ENCODE measurements at regions not wholly inside any gene's neighbourhood (a gene's known extent, or its start where the extent isn't known, plus 50 kb on each side); places are given as distances from the start of the nearest gene placed in this dataset. TPM values are rescaled to one million over a fixed set of nuclear protein-coding genes. Genes with fewer than 3 reads are reported as not detected.
A peak's percentile ranks its signal among the peaks of the same experiment; 100 is the strongest.

GRCh38 chr6:1554476-1555310, 55.0 kb upstream of the FOXC1 start:
- Histone ChIP-seq H3K9me3 (ENCODE audit: control insufficient read depth, low read length) (no peaks in the 10 kb centered on the region), H3K23ac (ENCODE audit: low read length in 2 of 2) (no peak overlapping the region), H3K4me3 (ENCODE audit: insufficient read depth in 1 of 2, low read depth in 1 of 2, low read length in 2 of 2) (peak overlapping the region in 1 of 2 experiments; percentile 92), H3K27me3 (ENCODE audit: control insufficient read depth in 1 of 2, insufficient read depth in 1 of 2, low read length in 2 of 2) (peaks cover 0 to 9% of the 10 kb centered on the region in 2 experiments), H2AK5ac (ENCODE audit: low read length, severe bottlenecking) (no peak overlapping the region), H4K8ac (ENCODE audit: low read length) (no peak overlapping the region), H2AFZ (ENCODE audit: low read depth, low read length) (no peak overlapping the region), H2BK120ac (ENCODE audit: low read depth, low read length) (no peak overlapping the region), H3K4me2 (ENCODE audit: low read length, poor library complexity, severe bottlenecking) (no peak overlapping the region), H4K91ac (ENCODE audit: low read length) (no peak overlapping the region), H3K79me1 (replicated peaks; ENCODE audit: low read length, poor library complexity, severe bottlenecking) (no peaks in the 10 kb centered on the region), H3K4ac (ENCODE audit: low read depth in 1 of 2, low read length in 2 of 2) (no peak overlapping the region), H2BK5ac (ENCODE audit: low read depth, low read length, poor library complexity, severe bottlenecking) (no peak overlapping the region), H3K4me1 (ENCODE audit: control insufficient read depth, insufficient read depth, low read depth, low read length) (no peaks in the 10 kb centered on the region), H3K9ac (ENCODE audit: low read length) (peak overlapping the region; percentile 94), H3K36me3 (ENCODE audit: control insufficient read depth in 1 of 2, insufficient read depth in 2 of 2, low read depth in 1 of 2, low read length in 2 of 2) (no peaks in the 10 kb centered on the region), H3K18ac (ENCODE audit: low read depth in 1 of 2, low read length in 2 of 2) (no peak overlapping the region), H3K14ac (ENCODE audit: low read length in 2 of 2) (no peak overlapping the region), H2BK15ac (ENCODE audit: low read depth, poor library complexity, severe bottlenecking) (no peak overlapping the region), H2BK12ac (ENCODE audit: low read length in 2 of 2) (no peak overlapping the region), H3K27ac (ENCODE audit: low read length, poor library complexity, severe bottlenecking) (no peak overlapping the region)
- WGBS = 87% methylated on average over 46 of the region's 46 CpGs
- DNase-seq = no peak

- no peak overlapping the region for H3K9ac ChIP-seq (ENCODE audit: low read length)
- no peak overlapping the region for H2BK15ac ChIP-seq (ENCODE audit: low read depth, poor library complexity, severe bottlenecking)
- no peak overlapping the region for H2BK120ac ChIP-seq (ENCODE audit: low read depth, low read length)
- no peak for DNase-seq
- no peaks in the 10 kb centered on the region for H3K9me3 ChIP-seq (ENCODE audit: control insufficient read depth, low read length)
- no peaks in the 10 kb centered on the region for H3K36me3 ChIP-seq (ENCODE audit: control insufficient read depth in 1 of 2, insufficient read depth in 2 of 2, low read depth in 1 of 2, low read length in 2 of 2)
- no peak overlapping the region for H3K4me2 ChIP-seq (ENCODE audit: low read length, poor library complexity, severe bottlenecking)
- no peak overlapping the region for H2AK5ac ChIP-seq (ENCODE audit: low read length, severe bottlenecking)
- H2BK12ac ChIP-seq (ENCODE audit: low read length in 2 of 2) = no peak overlapping the region
- no peak overlapping the region for H2BK5ac ChIP-seq (ENCODE audit: low read depth, low read length, poor library complexity, severe bottlenecking)
- no peak overlapping the region for H3K4me3 ChIP-seq (ENCODE audit: insufficient read depth in 1 of 2, low read depth in 1 of 2, low read length in 2 of 2)
- no peaks in the 10 kb centered on the region for H3K79me1 ChIP-seq (replicated peaks; ENCODE audit: low read length, poor library complexity, severe bottlenecking)
- no peak overlapping the region for H3K27ac ChIP-seq (ENCODE audit: low read length, poor library complexity, severe bottlenecking)
- H3K18ac ChIP-seq (ENCODE audit: low read depth in 1 of 2, low read length in 2 of 2) = no peak overlapping the region
- H2AFZ ChIP-seq (ENCODE audit: low read depth, low read length) = no peak overlapping the region
- no peak overlapping the region for H4K8ac ChIP-seq (ENCODE audit: low read length)
- no peak overlapping the region for H3K14ac ChIP-seq (ENCODE audit: low read length in 2 of 2)
- H3K23ac ChIP-seq (ENCODE audit: low read length in 2 of 2) = no peak overlapping the region
- peaks cover 4 to 15% of the 10 kb centered on the region in 2 experiments for H3K27me3 ChIP-seq (ENCODE audit: control insufficient read depth in 1 of 2, insufficient read depth in 1 of 2, low read length in 2 of 2)
- 69% methylated on average over 11 of the region's 11 CpGs for WGBS
- H4K91ac ChIP-seq (ENCODE audit: low read length) = no peak overlapping the region
- no peak overlapping the region for H3K4ac ChIP-seq (ENCODE audit: low read depth in 1 of 2, low read length in 2 of 2)
- H3K4me1 ChIP-seq (ENCODE audit: control insufficient read depth, insufficient read depth, low read depth, low read length) = no peaks in the 10 kb centered on the region
These were observed 51.3 kb upstream of the FOXC1 start for GRCh38 chr6:1558388-1558787.

Small RNAs in the stretch of these regions (small RNA-seq; reads per million reads assigned to genes)
- gene RN7SL352P (ENCODE audit: low read depth) = not detected

All from mesenchymal stem cell (in vitro differentiated cells and primary cell).